22Rv1 (cell line): ENCODE measurements at regions not wholly inside any gene's neighbourhood (a gene's known extent, or its start where the extent isn't known, plus 50 kb on each side); places are given as distances from the start of the nearest gene placed in this dataset.
"Not testable (repeated sequence)": the region's sequence is repeated elsewhere in the genome, so short reads cannot be mapped to it uniquely, and the experiment has no call there.

Experiments used
- CTCF ChIP-seq: fragments of 450-650 bp; IDR thresholded peaks from 2 replicates; pipeline ENCODE4 v1.5.1; 2017; ENCODE audit warnings: mild to moderate bottlenecking
- ZFX ChIP-seq: fragments of 450-650 bp; IDR thresholded peaks from 2 replicates; pipeline ENCODE4 v1.6.1; 2017; ENCODE audit warnings: antibody characterized with exemption, borderline replicate concordance

GRCh38 chr2:144903045-144903444 lies 383.1 kb upstream of the ZEB2 start:
- TF ChIP-seq CTCF, ZFX: not testable (repeated sequence)
